GM19452 (cell line): ENCODE measurements at regions not wholly inside any gene's neighbourhood (a gene's known extent, or its start where the extent isn't known, plus 50 kb on each side); places are given as distances from the start of the nearest gene placed in this dataset.
"Not testable (repeated sequence)": the region's sequence is repeated elsewhere in the genome, so short reads cannot be mapped to it uniquely, and the experiment has no call there.

ENCODE experiments used
- ATAC-seq: cut with Tn5 transposase; IDR thresholded peaks from one replicate; pipeline ENCODE4 v1.9.1; 2021; ENCODE audit not compliant: unreplicated experiment

GRCh38 chr3:20842594-20843436 lies 656.8 kb upstream of the SGO1 start:
- ATAC-seq = no peak

- ATAC-seq = no peak
Measured at GRCh38 chr3:20842002-20842401, 656.0 kb upstream of the SGO1 start.

- ATAC-seq = no peak
Measured at GRCh38 chr3:20837676-20838302, 651.8 kb upstream of the SGO1 start.

- no peak for ATAC-seq
Measured at GRCh38 chr3:20836801-20837200, 650.8 kb upstream of the SGO1 start.

GRCh38 chr3:20832963-20833362 lies 647.0 kb upstream of the SGO1 start:
- ATAC-seq = no peak

GRCh38 chr3:20822251-20822650 lies 636.2 kb upstream of the SGO1 start:
- no peak for ATAC-seq

- not testable (repeated sequence) for ATAC-seq
Measured at GRCh38 chr3:20820872-20821271, 634.9 kb upstream of the SGO1 start.

- ATAC-seq = no peak
Measured at GRCh38 chr3:20811631-20812030, 625.6 kb upstream of the SGO1 start.

GRCh38 chr3:20811006-20811405 lies 625.0 kb upstream of the SGO1 start:
- ATAC-seq = no peak

GRCh38 chr3:20810555-20810954 lies 624.5 kb upstream of the SGO1 start:
- ATAC-seq = no peak

- no peak for ATAC-seq
Measured at GRCh38 chr3:20809356-20809755, 623.4 kb upstream of the SGO1 start.

GRCh38 chr3:20808864-20809263 lies 622.9 kb upstream of the SGO1 start:
- no peak for ATAC-seq

- no peak for ATAC-seq
Measured at GRCh38 chr3:20798666-20799065, 612.7 kb upstream of the SGO1 start.

- no peak for ATAC-seq
Measured at GRCh38 chr3:20787005-20787404, 601.0 kb upstream of the SGO1 start.

GRCh38 chr3:20776692-20777091 lies 590.7 kb upstream of the SGO1 start:
- ATAC-seq = no peak

- ATAC-seq = no peak
Measured at GRCh38 chr3:20776286-20776685, 590.3 kb upstream of the SGO1 start.

GRCh38 chr3:20773320-20773984 lies 587.4 kb upstream of the SGO1 start:
- ATAC-seq = no peak

- no peak for ATAC-seq
Measured at GRCh38 chr3:20772869-20773268, 586.9 kb upstream of the SGO1 start.

GRCh38 chr3:20769430-20769829 lies 583.4 kb upstream of the SGO1 start:
- no peak for ATAC-seq

- no peak for ATAC-seq
Measured at GRCh38 chr3:20760981-20761380, 575.0 kb upstream of the SGO1 start.

- ATAC-seq = no peak
Measured at GRCh38 chr3:20752416-20752815, 566.4 kb upstream of the SGO1 start.

GRCh38 chr3:20751296-20751695 lies 565.3 kb upstream of the SGO1 start:
- no peak for ATAC-seq
